GM19328 (cell line): ENCODE measurements at regions not wholly inside any gene's neighbourhood (a gene's known extent, or its start where the extent isn't known, plus 50 kb on each side); places are given as distances from the start of the nearest gene placed in this dataset.
"Not testable (repeated sequence)": the region's sequence is repeated elsewhere in the genome, so short reads cannot be mapped to it uniquely, and the experiment has no call there.

Experiments used
- ATAC-seq: cut with Tn5 transposase; IDR thresholded peaks from one replicate; pipeline ENCODE4 v1.9.1; 2021; ENCODE audit warnings: mild to moderate bottlenecking, moderate library complexity; ENCODE audit not compliant: unreplicated experiment

GRCh38 chr9:94183240-94183999 lies 75.7 kb upstream of the ZNF169 start:
- ATAC-seq = no peak

- no peak for ATAC-seq
Measured at GRCh38 chr9:94188246-94188645, 70.9 kb upstream of the ZNF169 start.

DNA sequence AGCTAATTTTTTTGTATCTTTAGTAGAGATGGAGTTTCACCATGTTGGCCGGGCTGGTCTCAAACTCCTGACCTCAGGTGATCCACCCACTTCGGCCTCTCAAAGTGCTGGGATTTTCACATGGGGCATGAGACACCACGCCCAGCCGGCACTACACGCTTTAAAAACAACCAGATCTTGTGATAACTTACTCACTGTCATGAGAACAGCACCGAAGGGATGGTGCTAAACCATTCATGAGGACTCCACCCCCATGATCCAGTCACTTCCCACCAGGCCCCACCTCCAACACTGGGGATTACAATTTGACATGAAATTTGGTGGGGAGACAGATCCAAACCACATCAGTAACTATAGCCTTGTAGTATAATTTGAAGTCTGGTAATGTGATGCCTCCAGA lies 67.4 kb upstream of the ZNF169 start:
- ATAC-seq = not testable (repeated sequence)

DNA sequence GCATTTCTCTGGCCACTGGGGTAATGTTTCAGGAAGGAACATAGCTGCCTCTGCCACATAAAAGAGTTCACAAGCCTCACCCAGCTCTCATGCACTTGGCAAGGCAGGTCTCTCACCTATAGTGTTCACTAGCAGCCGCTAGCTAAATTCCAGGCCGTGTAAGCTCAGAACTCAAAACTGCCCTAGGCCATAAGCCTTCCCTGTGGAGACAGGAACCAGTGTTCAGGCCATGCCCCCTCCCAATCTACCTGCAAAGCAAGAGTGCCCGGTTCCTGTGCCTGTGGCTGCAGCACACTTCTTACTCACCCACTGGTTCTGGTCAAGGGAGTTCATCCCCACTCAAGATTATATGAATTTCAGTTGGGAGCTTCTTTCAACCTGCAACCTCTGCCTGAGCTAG lies 60.7 kb upstream of the ZNF169 start:
- no peak for ATAC-seq

DNA sequence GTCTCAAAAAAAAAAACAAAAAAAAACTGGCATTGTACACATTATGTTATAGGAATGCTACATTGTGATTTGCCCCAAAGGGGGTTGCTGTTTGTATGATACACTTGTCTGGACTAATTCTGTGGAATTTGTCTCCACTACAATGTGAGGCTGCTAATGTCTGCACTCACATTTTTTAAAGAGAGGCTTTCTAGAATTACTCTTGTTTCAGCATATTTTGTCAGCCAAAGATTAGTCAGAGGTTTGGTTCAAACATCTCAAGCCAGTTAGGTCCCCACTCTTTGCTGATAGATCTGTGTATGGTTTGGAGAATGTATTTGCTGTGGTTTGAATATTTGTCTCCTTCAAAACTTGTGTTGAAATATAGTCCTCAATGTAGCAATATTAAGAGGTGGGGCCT lies 59.3 kb upstream of the ZNF169 start:
- no peak for ATAC-seq

GRCh38 chr9:94204174-94204573 lies 54.9 kb upstream of the ZNF169 start:
- no peak for ATAC-seq

- ATAC-seq = no peak
Measured at GRCh38 chr9:94207781-94208180, 51.3 kb upstream of the ZNF169 start.
